GM18511 (cell line): ENCODE measurements at regions not wholly inside any gene's neighbourhood (a gene's known extent, or its start where the extent isn't known, plus 50 kb on each side); places are given as distances from the start of the nearest gene placed in this dataset.
"Not testable (repeated sequence)": the region's sequence is repeated elsewhere in the genome, so short reads cannot be mapped to it uniquely, and the experiment has no call there.

Experiments used
- ATAC-seq: cut with Tn5 transposase; IDR thresholded peaks from one replicate; pipeline ENCODE4 v1.9.1; 2021; ENCODE audit warnings: mild to moderate bottlenecking, moderate library complexity; ENCODE audit not compliant: unreplicated experiment

GRCh38 chr17:77836557-77837041, 121.9 kb upstream of the TNRC6C start:
- no peak for ATAC-seq

GRCh38 chr17:77837072-77837471, 121.4 kb upstream of the TNRC6C start:
- ATAC-seq = not testable (repeated sequence)

GRCh38 chr17:77837917-77838316, 120.6 kb upstream of the TNRC6C start:
- ATAC-seq = no peak

- ATAC-seq = no peak
Measured at GRCh38 chr17:77838748-77839697, 119.5 kb upstream of the TNRC6C start.

GRCh38 chr17:77839698-77840512, 118.6 kb upstream of the TNRC6C start:
- ATAC-seq = no peak

- no peak for ATAC-seq
Measured at GRCh38 chr17:77840513-77841165, 117.9 kb upstream of the TNRC6C start.

GRCh38 chr17:77841742-77842527, 116.6 kb upstream of the TNRC6C start:
- no peak for ATAC-seq

- no peak for ATAC-seq
Measured at GRCh38 chr17:77842528-77843147, 115.9 kb upstream of the TNRC6C start.

GRCh38 chr17:77843255-77843895, 115.1 kb upstream of the TNRC6C start:
- ATAC-seq = peak; percentile 78

- ATAC-seq = no peak
Measured at GRCh38 chr17:77843896-77844295, 114.6 kb upstream of the TNRC6C start.

GRCh38 chr17:77844681-77845080, 113.8 kb upstream of the TNRC6C start:
- ATAC-seq = no peak

GRCh38 chr17:77845541-77846225, 112.8 kb upstream of the TNRC6C start:
- no peak for ATAC-seq

- no peak for ATAC-seq
Measured at GRCh38 chr17:77846531-77847085, 111.9 kb upstream of the TNRC6C start.

GRCh38 chr17:77847221-77848085, 111.0 kb upstream of the TNRC6C start:
- ATAC-seq = no peak

GRCh38 chr17:77848257-77848656, 110.2 kb upstream of the TNRC6C start:
- no peak for ATAC-seq

GRCh38 chr17:77849239-77849638, 109.3 kb upstream of the TNRC6C start:
- ATAC-seq = no peak

- no peak for ATAC-seq
Measured at GRCh38 chr17:77851921-77852320, 106.6 kb upstream of the TNRC6C start.

GRCh38 chr17:77852731-77853130, 105.8 kb upstream of the TNRC6C start:
- ATAC-seq = no peak
